ENCODE measurements at regions not wholly inside any gene's neighbourhood (a gene's known extent, or its start where the extent isn't known, plus 50 kb on each side); places are given as distances from the start of the nearest gene placed in this dataset.
"Not testable (repeated sequence)": the region's sequence is repeated elsewhere in the genome, so short reads cannot be mapped to it uniquely, and the experiment has no call there.

DNA sequence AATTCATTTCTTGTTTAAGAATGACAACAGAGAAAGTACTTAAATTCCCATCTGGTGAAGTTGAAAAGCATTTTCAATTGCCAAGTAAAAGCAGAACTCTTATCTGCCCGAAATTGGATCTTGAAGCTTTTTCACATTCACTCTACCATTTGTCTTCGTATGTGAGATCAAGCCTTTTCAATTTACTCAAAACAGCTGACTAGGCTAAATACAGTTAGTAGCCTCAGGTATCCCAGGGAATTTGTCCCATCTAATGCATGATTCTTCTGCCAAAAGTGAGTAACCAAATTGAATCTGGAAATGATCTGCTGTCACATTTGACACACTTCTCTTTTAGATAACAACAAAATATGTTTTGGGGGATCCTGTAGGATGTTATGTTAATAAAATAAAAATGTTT lies 596.8 kb upstream of the HS3ST5 start:
- no peak overlapping the region for H2AFZ ChIP-seq (ENCODE audit: low read length)
- no peak overlapping the region for H3K27ac ChIP-seq (ENCODE audit: low read length)
- H3K9me3 ChIP-seq (replicated peaks; ENCODE audit: insufficient read depth, low read length) = no peaks in the 10 kb centered on the region
- no peaks in the 10 kb centered on the region for H3F3A ChIP-seq (ENCODE audit: insufficient read depth, low read length)
- H4K20me1 ChIP-seq (ENCODE audit: insufficient read depth, low read length) = no peaks in the 10 kb centered on the region
- H3K36me3 ChIP-seq (replicated peaks; ENCODE audit: insufficient read depth, low read length) = no peaks in the 10 kb centered on the region
- no peak overlapping the region for H3K4me3 ChIP-seq (ENCODE audit: low read length)
- no peak overlapping the region for H3K4me2 ChIP-seq (ENCODE audit: low read depth, low read length)
- no peaks in the 10 kb centered on the region for H3K4me1 ChIP-seq (ENCODE audit: low read length)
- H3K9ac ChIP-seq (ENCODE audit: low read length) = no peak overlapping the region
- no peaks in the 10 kb centered on the region for H3K9me2 ChIP-seq (replicated peaks; ENCODE audit: insufficient read depth, low read length)
- DNase-seq = no peak
- no peak for TF ChIP-seq EZH2 (optimal IDR thresholded peaks at IDR 0.05; ENCODE audit: low read depth, low read length)
- no peak for TF ChIP-seq EZH2phosphoT487 (IDR thresholded peaks at IDR 0.05; ENCODE audit: low read length)
- no peak for TF ChIP-seq CTCF (IDR thresholded peaks at IDR 0.05; ENCODE audit: low read length)
- no peaks in the 10 kb centered on the region for H3K79me2 ChIP-seq (ENCODE audit: low read length)
- no peaks in the 10 kb centered on the region for H3K27me3 ChIP-seq (replicated peaks; ENCODE audit: insufficient read depth, low read length)

DNA sequence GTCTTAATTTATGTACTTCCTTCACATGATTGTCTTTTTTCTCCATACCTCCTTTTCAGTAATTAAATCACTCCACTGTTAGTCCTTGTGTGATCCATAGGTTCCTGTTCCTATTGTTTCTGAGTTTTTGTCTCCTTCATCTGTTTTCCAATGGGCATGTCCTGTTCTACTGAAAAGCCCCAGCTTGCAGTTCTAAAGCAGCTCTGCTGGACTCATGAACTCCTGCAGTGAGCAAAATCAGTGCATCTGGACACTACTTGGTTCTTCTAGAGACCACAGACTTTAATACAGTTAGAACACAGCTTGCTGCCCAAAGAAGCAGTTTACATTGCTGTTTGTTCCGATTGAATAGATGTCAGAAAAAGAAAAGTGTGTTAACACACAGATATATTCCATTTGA lies 593.3 kb upstream of the HS3ST5 start:
- Histone ChIP-seq H3K4me2 (ENCODE audit: low read depth, low read length) (no peak overlapping the region), H3K9ac (ENCODE audit: low read length) (no peak overlapping the region), H3K4me3 (ENCODE audit: low read length) (no peak overlapping the region), H3K27ac (ENCODE audit: low read length) (no peak overlapping the region), H3K9me2 (replicated peaks; ENCODE audit: insufficient read depth, low read length) (no peaks in the 10 kb centered on the region), H2AFZ (ENCODE audit: low read length) (no peak overlapping the region), H3K4me1 (ENCODE audit: low read length) (no peaks in the 10 kb centered on the region), H3K79me2 (ENCODE audit: low read length) (no peaks in the 10 kb centered on the region), H3F3A (ENCODE audit: insufficient read depth, low read length) (no peaks in the 10 kb centered on the region), H3K36me3 (replicated peaks; ENCODE audit: insufficient read depth, low read length) (no peaks in the 10 kb centered on the region), H4K20me1 (ENCODE audit: insufficient read depth, low read length) (no peaks in the 10 kb centered on the region), H3K9me3 (replicated peaks; ENCODE audit: insufficient read depth, low read length) (no peaks in the 10 kb centered on the region), H3K27me3 (replicated peaks; ENCODE audit: insufficient read depth, low read length) (no peaks in the 10 kb centered on the region)
- TF ChIP-seq EZH2 (optimal IDR thresholded peaks at IDR 0.05; ENCODE audit: low read depth, low read length) (no peak), CTCF (IDR thresholded peaks at IDR 0.05; ENCODE audit: low read length) (no peak), EZH2phosphoT487 (IDR thresholded peaks at IDR 0.05; ENCODE audit: low read length) (no peak)
- DNase-seq = no peak

GRCh38 chr6:114934079-114934478 lies 591.3 kb upstream of the HS3ST5 start:
- no peak overlapping the region for H3K9ac ChIP-seq (ENCODE audit: low read length)
- H3K9me2 ChIP-seq (replicated peaks; ENCODE audit: insufficient read depth, low read length) = no peaks in the 10 kb centered on the region
- H3K9me3 ChIP-seq (replicated peaks; ENCODE audit: insufficient read depth, low read length) = no peaks in the 10 kb centered on the region
- H4K20me1 ChIP-seq (ENCODE audit: insufficient read depth, low read length) = no peaks in the 10 kb centered on the region
- no peaks in the 10 kb centered on the region for H3K27me3 ChIP-seq (replicated peaks; ENCODE audit: insufficient read depth, low read length)
- TF ChIP-seq EZH2 (optimal IDR thresholded peaks at IDR 0.05; ENCODE audit: low read depth, low read length) (no peak), EZH2phosphoT487 (IDR thresholded peaks at IDR 0.05; ENCODE audit: low read length) (no peak), CTCF (IDR thresholded peaks at IDR 0.05; ENCODE audit: low read length) (no peak)
- no peak overlapping the region for H3K4me2 ChIP-seq (ENCODE audit: low read depth, low read length)
- DNase-seq = no peak
- no peak overlapping the region for H3K27ac ChIP-seq (ENCODE audit: low read length)
- no peaks in the 10 kb centered on the region for H3F3A ChIP-seq (ENCODE audit: insufficient read depth, low read length)
- H3K36me3 ChIP-seq (replicated peaks; ENCODE audit: insufficient read depth, low read length) = no peaks in the 10 kb centered on the region
- H3K4me3 ChIP-seq (ENCODE audit: low read length) = no peak overlapping the region
- no peaks in the 10 kb centered on the region for H3K79me2 ChIP-seq (ENCODE audit: low read length)
- H3K4me1 ChIP-seq (ENCODE audit: low read length) = no peaks in the 10 kb centered on the region
- H2AFZ ChIP-seq (ENCODE audit: low read length) = no peak overlapping the region

DNA sequence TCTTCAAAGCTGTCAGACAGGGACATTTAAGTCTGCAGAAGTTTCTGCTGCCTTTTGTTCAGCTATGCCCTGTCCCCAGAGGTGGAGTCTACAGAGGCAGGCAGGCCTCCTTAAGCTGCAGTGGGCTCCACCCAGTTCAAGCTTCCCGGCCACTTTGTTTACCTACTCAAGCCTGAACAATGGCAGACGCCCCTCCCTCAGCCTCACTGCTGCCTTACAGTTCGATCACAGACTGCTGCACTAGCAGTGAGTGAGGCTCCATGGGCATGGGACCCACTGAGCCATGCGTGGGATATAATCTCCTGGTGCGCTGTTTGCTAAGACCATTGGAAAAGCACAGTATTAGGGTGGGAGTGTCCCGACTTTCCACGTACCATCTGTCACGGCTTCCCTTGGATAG lies 585.9 kb upstream of the HS3ST5 start:
- not testable (repeated sequence) for H3K4me1 ChIP-seq (ENCODE audit: low read length); H3K9me3 ChIP-seq (replicated peaks; ENCODE audit: insufficient read depth, low read length); H4K20me1 ChIP-seq (ENCODE audit: insufficient read depth, low read length); H2AFZ ChIP-seq (ENCODE audit: low read length); H3K27me3 ChIP-seq (replicated peaks; ENCODE audit: insufficient read depth, low read length); H3K36me3 ChIP-seq (replicated peaks; ENCODE audit: insufficient read depth, low read length); H3K9me2 ChIP-seq (replicated peaks; ENCODE audit: insufficient read depth, low read length); H3F3A ChIP-seq (ENCODE audit: insufficient read depth, low read length); H3K27ac ChIP-seq (ENCODE audit: low read length); H3K4me2 ChIP-seq (ENCODE audit: low read depth, low read length); H3K9ac ChIP-seq (ENCODE audit: low read length); DNase-seq; H3K79me2 ChIP-seq (ENCODE audit: low read length); H3K4me3 ChIP-seq (ENCODE audit: low read length)
